WERI-Rb-1 (cell line): ENCODE measurements at regions not wholly inside any gene's neighbourhood (a gene's known extent, or its start where the extent isn't known, plus 50 kb on each side); places are given as distances from the start of the nearest gene placed in this dataset.

Experiments
- DNase-seq: peaks from one replicate; pipeline ENCODE4 v3.0.0-alpha.2; 2020
- H3K27ac ChIP-seq: fragments of 250-450 bp; sonication (Bioruptor Pico); 2 replicates; pipeline ENCODE4 v1.5.1; 2020; ENCODE audit warnings: mild to moderate bottlenecking, moderate library complexity
- H3K27me3 ChIP-seq: fragments of 250-450 bp; sonication (Bioruptor Pico); 2 replicates; pipeline ENCODE4 v1.5.1; 2021; ENCODE audit warnings: mild to moderate bottlenecking, low read depth, moderate library complexity; ENCODE audit not compliant: insufficient read depth, severe bottlenecking
- H3K36me3 ChIP-seq: fragments of 250-450 bp; sonication (Bioruptor Pico); 2 replicates; pipeline ENCODE4 v1.5.1; 2020; ENCODE audit warnings: mild to moderate bottlenecking, moderate library complexity
- H3K4me3 ChIP-seq: 2 replicates; pipeline ENCODE4 v1.5.1; 2011; ENCODE audit warnings: low read depth, mild to moderate bottlenecking, control low read depth, low read length
- H3K9me3 ChIP-seq: fragments of 250-450 bp; sonication (Bioruptor Pico); 2 replicates; pipeline ENCODE4 v1.5.1; 2021; ENCODE audit warnings: mild to moderate bottlenecking, moderate library complexity; ENCODE audit not compliant: severe bottlenecking
- CTCF ChIP-seq: IDR thresholded peaks from 2 replicates; pipeline ENCODE4 v1.5.1; 2011; ENCODE audit warnings: low read depth, mild to moderate bottlenecking, control low read depth, inconsistent platforms, low read length

- H3K27ac ChIP-seq, result no peak overlapping the region
These were observed 313.4 kb downstream of the COG6 start for GRCh38 chr13:39968646-39969475.

GRCh38 chr13:39970177-39970846 is 314.9 kb downstream of the COG6 start:
- Histone ChIP-seq H3K27ac (no peak overlapping the region), H3K4me3 (no peak overlapping the region), H3K36me3 (no peaks in the 10 kb centered on the region), H3K9me3 (no peaks in the 10 kb centered on the region), H3K27me3 (no peaks in the 10 kb centered on the region)
- DNase-seq, result no peak
- no peak for TF ChIP-seq CTCF

More at GRCh38 chr13:39968646-39969475, 313.4 kb downstream of the COG6 start:
- no peak overlapping the region for H3K4me3 ChIP-seq
- no peaks in the 10 kb centered on the region for H3K27me3 ChIP-seq
- H3K9me3 ChIP-seq, result no peaks in the 10 kb centered on the region
- no peak for DNase-seq
- TF ChIP-seq CTCF, result no peak
- H3K36me3 ChIP-seq, result no peaks in the 10 kb centered on the region

GRCh38 chr13:39971526-39971925 is 316.1 kb downstream of the COG6 start:
- Histone ChIP-seq H3K27ac (no peak overlapping the region), H3K27me3 (no peaks in the 10 kb centered on the region), H3K36me3 (no peaks in the 10 kb centered on the region), H3K9me3 (no peaks in the 10 kb centered on the region), H3K4me3 (no peak overlapping the region)
- DNase-seq, result no peak
- TF ChIP-seq CTCF, result no peak

- H3K9me3 ChIP-seq, result no peaks in the 10 kb centered on the region
- no peaks in the 10 kb centered on the region for H3K27me3 ChIP-seq
- DNase-seq, result no peak
- H3K27ac ChIP-seq, result no peak overlapping the region
- no peak for TF ChIP-seq CTCF
- no peaks in the 10 kb centered on the region for H3K36me3 ChIP-seq
- H3K4me3 ChIP-seq, result no peak overlapping the region
These were observed 321.0 kb downstream of the COG6 start for GRCh38 chr13:39976481-39976880.

GRCh38 chr13:39981056-39981455 is 325.6 kb downstream of the COG6 start:
- Histone ChIP-seq H3K27me3 (no peaks in the 10 kb centered on the region), H3K9me3 (no peaks in the 10 kb centered on the region), H3K36me3 (no peaks in the 10 kb centered on the region), H3K4me3 (no peak overlapping the region), H3K27ac (no peak overlapping the region)
- no peak for DNase-seq
- TF ChIP-seq CTCF, result no peak
